SK-N-SH (cell line): ENCODE measurements at regions not wholly inside any gene's neighbourhood (a gene's known extent, or its start where the extent isn't known, plus 50 kb on each side); places are given as distances from the start of the nearest gene placed in this dataset.
A peak's percentile ranks its signal among the peaks of the same experiment; 100 is the strongest.

ENCODE experiments used
- CTCF ChIA-PET: fragments of 300-600, 350-600 bp; formaldehyde crosslinking; extraction: SDS; loops from one replicate; lab custom pipeline; 2021; lab: Yijun Ruan, JAX
- POLR2A ChIA-PET: fragments of 350-600 bp; sonication (Branson Sonifier 250); formaldehyde crosslinking; extraction: SDS; loops from one replicate; lab custom pipeline; 2020; ENCODE audit warnings: antibody characterized with exemption, inconsistent platforms; lab: Yijun Ruan, JAX
- DNase-seq: peaks from one replicate; pipeline ENCODE4 v3.0.0; 2012
- H2AFZ ChIP-seq: fragments of 200-600 bp; sonication (generic); 2 replicates; pipeline ENCODE4 v1.8.1; 2016; ENCODE audit warnings: antibody characterized with exemption, mild to moderate bottlenecking, low read depth
- H3F3A ChIP-seq: fragments of 200-600 bp; sonication (generic); replicated peaks from 2 replicates; pipeline ENCODE3; 2016; ENCODE audit warnings: antibody characterized with exemption, mild to moderate bottlenecking; ENCODE audit not compliant: insufficient read depth
- H3K27ac ChIP-seq, 2 experiments: fragments of 200-500 bp in 1 of 2; fragments of 200-600 bp in 1 of 2; sonication (Bioruptor generic) in 1 of 2; sonication (generic), shearing (Covaris generic) in 1 of 2; 2 replicates each; pipeline versions ENCODE4 v1.5.1 to v1.6.1; 2014 to 2016; ENCODE audit warnings: low read depth in 2 of 2, inconsistent platforms in 1 of 2, low read length in 1 of 2, mild to moderate bottlenecking in 1 of 2, mixed read lengths in 1 of 2
- H3K27me3 ChIP-seq: fragments of 200-600 bp; sonication (generic), shearing (Covaris generic); 2 replicates; pipeline ENCODE4 v1.6.1; 2016; ENCODE audit warnings: mixed run types; ENCODE audit not compliant: insufficient read depth
- H3K36me3 ChIP-seq, 2 experiments: fragments of 200-500 bp in 1 of 2; fragments of 200-600 bp in 1 of 2; sonication (Bioruptor generic) in 1 of 2; sonication (generic) in 1 of 2; replicated peaks in 1 of 2; 2 replicates each; pipeline versions ENCODE3 to v1.5.1; 2014 to 2016; ENCODE audit warnings: low read length in 1 of 2, mild to moderate bottlenecking in 1 of 2; ENCODE audit not compliant: insufficient read depth in 2 of 2, control insufficient read depth in 1 of 2
- H3K4me1 ChIP-seq, 2 experiments: fragments of 200-500 bp in 1 of 2; fragments of 200-600 bp in 1 of 2; sonication (Bioruptor generic) in 1 of 2; sonication (generic), shearing (Covaris generic) in 1 of 2; 2 replicates each; pipeline versions ENCODE4 v1.5.1 to v1.6.1; 2014 to 2016; ENCODE audit warnings: low read depth in 1 of 2, low read length in 1 of 2, mixed run types in 1 of 2; ENCODE audit not compliant: insufficient read depth in 2 of 2, control insufficient read depth in 1 of 2
- H3K4me2 ChIP-seq: fragments of 200-600 bp; sonication (generic), shearing (Covaris generic); 2 replicates; pipeline ENCODE4 v1.6.1; 2017; ENCODE audit warnings: mixed run types
- H3K4me3 ChIP-seq, 2 experiments: fragments of 200-500 bp in 1 of 2; fragments of 200-600 bp in 1 of 2; sonication (Bioruptor generic) in 1 of 2; sonication (generic), shearing (Covaris generic) in 1 of 2; 2 replicates each; pipeline versions ENCODE4 v1.5.1 to v1.8.1; 2014 to 2016; ENCODE audit warnings: low read depth in 2 of 2, inconsistent platforms in 1 of 2, low read length in 1 of 2, mild to moderate bottlenecking in 1 of 2, mixed read lengths in 1 of 2, moderate library complexity in 1 of 2
- H3K79me2 ChIP-seq: fragments of 200-600 bp; sonication (generic); 2 replicates; pipeline ENCODE4 v1.8.1; 2017; ENCODE audit warnings: mild to moderate bottlenecking; ENCODE audit not compliant: insufficient read depth
- H3K9ac ChIP-seq: fragments of 200-600 bp; sonication (generic); 2 replicates; pipeline ENCODE4 v1.6.1; 2017; ENCODE audit warnings: mixed run types
- H3K9me2 ChIP-seq: fragments of 200-600 bp; sonication (generic); 2 replicates; pipeline ENCODE4 v1.6.1; 2017; ENCODE audit warnings: mixed run types
- H3K9me3 ChIP-seq: fragments of 200-600 bp; sonication (generic); 2 replicates; pipeline ENCODE4 v1.6.1; 2017; ENCODE audit warnings: mixed run types, mild to moderate bottlenecking, moderate library complexity
- H4K20me1 ChIP-seq: fragments of 200-600 bp; sonication (generic); 2 replicates; pipeline ENCODE4 v1.6.1; 2017; ENCODE audit warnings: mild to moderate bottlenecking, mixed run types; ENCODE audit not compliant: insufficient read depth
- FOSL2 ChIP-seq: IDR thresholded peaks from 2 replicates; pipeline ENCODE4 v1.4.0; 2012; ENCODE audit warnings: low read depth, mild to moderate bottlenecking, moderate library complexity, borderline replicate concordance
- FOXM1 ChIP-seq: IDR thresholded peaks from 2 replicates; pipeline ENCODE4 v1.4.0; 2012; ENCODE audit warnings: low read depth, mild to moderate bottlenecking
- GATA2 ChIP-seq: sonication (generic); formaldehyde crosslinking; IDR thresholded peaks from 2 replicates; pipeline ENCODE4 v1.5.0; 2020; ENCODE audit warnings: mild to moderate bottlenecking, missing genetic modification reagents
- MXI1 ChIP-seq: IDR thresholded peaks from 2 replicates; pipeline ENCODE4 v1.6.1; 2012; ENCODE audit warnings: mild to moderate bottlenecking, low read depth, low read length, improper control_type of control experiment
- NRF1 ChIP-seq: IDR thresholded peaks from 2 replicates; pipeline ENCODE4 v1.6.1; 2012; ENCODE audit warnings: low read depth, mild to moderate bottlenecking, low read length
- RAD21 ChIP-seq: IDR thresholded peaks from 2 replicates; pipeline ENCODE4 v1.6.1; 2012; ENCODE audit warnings: mild to moderate bottlenecking, low read length
- RCOR1 ChIP-seq: fragments of 150-350 bp; IDR thresholded peaks from 2 replicates; pipeline ENCODE4 v1.6.1; 2017; ENCODE audit warnings: antibody characterized with exemption, low read length
- RFX5 ChIP-seq: IDR thresholded peaks from 2 replicates; pipeline ENCODE4 v1.6.1; 2012; ENCODE audit warnings: mild to moderate bottlenecking, improper control_type of control experiment, low read length
- TCF12 ChIP-seq: IDR thresholded peaks from 2 replicates; pipeline ENCODE4 v1.4.0; 2012
- YY1 ChIP-seq: IDR thresholded peaks from 2 replicates; pipeline ENCODE4 v1.4.0; 2012; ENCODE audit warnings: low read depth, mild to moderate bottlenecking
- whole genome bisulfite sequencing: methylation state at CpG from one replicate; pipeline ENCODE4 v1.1.6; 2017; ENCODE audit warnings: low lambda C conversion rate; 5-methylcytosine and 5-hydroxymethylcytosine counted together
- TF ChIP-seq, protein P1 (sequence below): fragments of 200-600 bp; sonication (generic); IDR thresholded peaks from 2 replicates; pipeline ENCODE4 v1.6.1; 2017; ENCODE audit warnings: antibody characterized with exemption, mild to moderate bottlenecking, moderate library complexity
- TF ChIP-seq, protein P2 (sequence below): IDR thresholded peaks from 2 replicates; pipeline ENCODE4 v1.4.0; 2012; ENCODE audit warnings: low read depth
- TF ChIP-seq, protein P3 (sequence below): IDR thresholded peaks from 2 replicates; pipeline ENCODE4 v1.6.1; 2012; ENCODE audit warnings: mild to moderate bottlenecking, low read depth, low read length, moderate library complexity

GRCh38 chr7:46844486-46844885 lies 737.4 kb downstream of the TNS3 start:
- no peaks in the 10 kb centered on the region for H3K9me3 ChIP-seq
- H3K4me2 ChIP-seq = no peak overlapping the region
- no peak overlapping the region for H3K9ac ChIP-seq
- ChIA-PET POLR2A (no interaction called here), CTCF (interaction anchor here (1.4 kb wide), 1 partner anchor 11 kb away, joined by 4 read pairs; no protein-coding TSS in a partner anchor)
- no peak overlapping the region for H2AFZ ChIP-seq
- H3K79me2 ChIP-seq = no peaks in the 10 kb centered on the region
- no peaks in the 10 kb centered on the region for H3K4me1 ChIP-seq
- TF ChIP-seq TCF12 = 0 out of 2 replicates have a peak, but pooled peaks have one; percentile 32
- TF ChIP-seq FOSL2 = 0 out of 2 replicates have a peak, but pooled peaks have one; percentile 4
- TF ChIP-seq, protein P1, sequence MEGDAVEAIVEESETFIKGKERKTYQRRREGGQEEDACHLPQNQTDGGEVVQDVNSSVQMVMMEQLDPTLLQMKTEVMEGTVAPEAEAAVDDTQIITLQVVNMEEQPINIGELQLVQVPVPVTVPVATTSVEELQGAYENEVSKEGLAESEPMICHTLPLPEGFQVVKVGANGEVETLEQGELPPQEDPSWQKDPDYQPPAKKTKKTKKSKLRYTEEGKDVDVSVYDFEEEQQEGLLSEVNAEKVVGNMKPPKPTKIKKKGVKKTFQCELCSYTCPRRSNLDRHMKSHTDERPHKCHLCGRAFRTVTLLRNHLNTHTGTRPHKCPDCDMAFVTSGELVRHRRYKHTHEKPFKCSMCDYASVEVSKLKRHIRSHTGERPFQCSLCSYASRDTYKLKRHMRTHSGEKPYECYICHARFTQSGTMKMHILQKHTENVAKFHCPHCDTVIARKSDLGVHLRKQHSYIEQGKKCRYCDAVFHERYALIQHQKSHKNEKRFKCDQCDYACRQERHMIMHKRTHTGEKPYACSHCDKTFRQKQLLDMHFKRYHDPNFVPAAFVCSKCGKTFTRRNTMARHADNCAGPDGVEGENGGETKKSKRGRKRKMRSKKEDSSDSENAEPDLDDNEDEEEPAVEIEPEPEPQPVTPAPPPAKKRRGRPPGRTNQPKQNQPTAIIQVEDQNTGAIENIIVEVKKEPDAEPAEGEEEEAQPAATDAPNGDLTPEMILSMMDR = no peak
- TF ChIP-seq RAD21 = no peak
- 88% methylated on average over 3 of the region's 3 CpGs for WGBS
- H3K9me2 ChIP-seq = no peaks in the 10 kb centered on the region
- H4K20me1 ChIP-seq = no peaks in the 10 kb centered on the region
- no peak overlapping the region for H3K4me3 ChIP-seq
- H3K27ac ChIP-seq = no peak overlapping the region
- H3K27me3 ChIP-seq = no peaks in the 10 kb centered on the region
- DNase-seq = no peak
- H3K36me3 ChIP-seq = no peaks in the 10 kb centered on the region
- H3F3A ChIP-seq = no peaks in the 10 kb centered on the region

DNA sequence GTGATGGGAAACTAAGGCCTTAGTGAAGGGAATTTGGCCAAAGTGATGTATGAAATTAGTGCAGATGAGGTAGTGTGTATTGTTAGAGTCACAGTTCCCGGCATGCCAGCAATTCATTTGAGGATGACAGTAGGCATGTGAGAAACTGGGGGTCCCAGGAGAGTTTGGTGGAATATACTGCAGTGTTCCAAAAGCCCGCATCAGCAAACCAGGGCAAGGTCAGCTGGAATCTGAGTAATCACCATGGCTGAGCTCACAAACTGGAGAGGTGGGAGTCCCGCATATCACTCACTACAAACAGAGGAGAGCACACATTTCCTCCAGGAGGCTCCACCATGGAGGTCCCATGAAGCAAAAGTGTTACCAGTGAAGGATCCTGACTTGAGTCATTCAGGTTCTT lies 740.7 kb downstream of the TNS3 start:
- no peaks in the 10 kb centered on the region for H3K4me1 ChIP-seq
- no peaks in the 10 kb centered on the region for H3K9me2 ChIP-seq
- H3K9me3 ChIP-seq = peaks cover 10% of the 10 kb centered on the region
- no peak overlapping the region for H3K4me3 ChIP-seq
- CTCF ChIA-PET = interaction anchor here (0.5 to 1.4 kb wide), 2 partner anchors 13 to 918 kb away, joined by 3 read pairs; no protein-coding TSS in a partner anchor
- no peak overlapping the region for H3K27ac ChIP-seq
- no peaks in the 10 kb centered on the region for H3F3A ChIP-seq
- H3K4me2 ChIP-seq = no peak overlapping the region
- no peak overlapping the region for H3K9ac ChIP-seq
- H2AFZ ChIP-seq = no peak overlapping the region
- TF ChIP-seq, protein P2, sequence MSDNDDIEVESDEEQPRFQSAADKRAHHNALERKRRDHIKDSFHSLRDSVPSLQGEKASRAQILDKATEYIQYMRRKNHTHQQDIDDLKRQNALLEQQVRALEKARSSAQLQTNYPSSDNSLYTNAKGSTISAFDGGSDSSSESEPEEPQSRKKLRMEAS = no peak
- TF ChIP-seq GATA2 (CRISPR knock-in tag) = no peak
- TF ChIP-seq, protein P3, sequence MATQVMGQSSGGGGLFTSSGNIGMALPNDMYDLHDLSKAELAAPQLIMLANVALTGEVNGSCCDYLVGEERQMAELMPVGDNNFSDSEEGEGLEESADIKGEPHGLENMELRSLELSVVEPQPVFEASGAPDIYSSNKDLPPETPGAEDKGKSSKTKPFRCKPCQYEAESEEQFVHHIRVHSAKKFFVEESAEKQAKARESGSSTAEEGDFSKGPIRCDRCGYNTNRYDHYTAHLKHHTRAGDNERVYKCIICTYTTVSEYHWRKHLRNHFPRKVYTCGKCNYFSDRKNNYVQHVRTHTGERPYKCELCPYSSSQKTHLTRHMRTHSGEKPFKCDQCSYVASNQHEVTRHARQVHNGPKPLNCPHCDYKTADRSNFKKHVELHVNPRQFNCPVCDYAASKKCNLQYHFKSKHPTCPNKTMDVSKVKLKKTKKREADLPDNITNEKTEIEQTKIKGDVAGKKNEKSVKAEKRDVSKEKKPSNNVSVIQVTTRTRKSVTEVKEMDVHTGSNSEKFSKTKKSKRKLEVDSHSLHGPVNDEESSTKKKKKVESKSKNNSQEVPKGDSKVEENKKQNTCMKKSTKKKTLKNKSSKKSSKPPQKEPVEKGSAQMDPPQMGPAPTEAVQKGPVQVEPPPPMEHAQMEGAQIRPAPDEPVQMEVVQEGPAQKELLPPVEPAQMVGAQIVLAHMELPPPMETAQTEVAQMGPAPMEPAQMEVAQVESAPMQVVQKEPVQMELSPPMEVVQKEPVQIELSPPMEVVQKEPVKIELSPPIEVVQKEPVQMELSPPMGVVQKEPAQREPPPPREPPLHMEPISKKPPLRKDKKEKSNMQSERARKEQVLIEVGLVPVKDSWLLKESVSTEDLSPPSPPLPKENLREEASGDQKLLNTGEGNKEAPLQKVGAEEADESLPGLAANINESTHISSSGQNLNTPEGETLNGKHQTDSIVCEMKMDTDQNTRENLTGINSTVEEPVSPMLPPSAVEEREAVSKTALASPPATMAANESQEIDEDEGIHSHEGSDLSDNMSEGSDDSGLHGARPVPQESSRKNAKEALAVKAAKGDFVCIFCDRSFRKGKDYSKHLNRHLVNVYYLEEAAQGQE = no peak
- no peak for TF ChIP-seq NRF1
- TF ChIP-seq YY1 = no peak
- no peak for TF ChIP-seq RFX5
- no peak for TF ChIP-seq RAD21
- TF ChIP-seq FOXM1 = no peak
- TF ChIP-seq RCOR1 = no peak
- TF ChIP-seq TCF12 = no peak
- TF ChIP-seq MXI1 = no peak
- no peak for DNase-seq
- POLR2A ChIA-PET = no interaction called here
- no peaks in the 10 kb centered on the region for H3K79me2 ChIP-seq
- no peaks in the 10 kb centered on the region for H4K20me1 ChIP-seq
- no peaks in the 10 kb centered on the region for H3K27me3 ChIP-seq
- no peaks in the 10 kb centered on the region for H3K36me3 ChIP-seq
- 92% methylated on average over 3 of the region's 3 CpGs for WGBS
